Astrocyte (in vitro differentiated cells and primary cell): ENCODE measurements at regions not wholly inside any gene's neighbourhood (a gene's known extent, or its start where the extent isn't known, plus 50 kb on each side); places are given as distances from the start of the nearest gene placed in this dataset.

Experiments used
- DNase-seq: peaks from one replicate; pipeline ENCODE4 v3.0.0-alpha.2; 2010; ENCODE audit warnings: low read depth
- FAIRE-seq: peaks from 2 replicates; lab custom pipeline; 2011; peaks lifted over from hg19 to GRCh38; lab: Jason Lieb, UNC
- H2AFZ ChIP-seq: 2 replicates; pipeline ENCODE4 v1.6.0; 2012; ENCODE audit warnings: low read depth, low read length, inconsistent platforms
- H3K27ac ChIP-seq: 2 replicates; pipeline ENCODE4 v1.5.1; 2011; ENCODE audit warnings: low read depth, low read length, inconsistent platforms
- H3K27me3 ChIP-seq: 2 replicates; pipeline ENCODE4 v1.6.0; 2011; ENCODE audit warnings: low read length, inconsistent platforms; ENCODE audit not compliant: insufficient read depth
- H3K36me3 ChIP-seq: 2 replicates; pipeline ENCODE4 v1.5.1; 2011; ENCODE audit warnings: low read length, inconsistent platforms; ENCODE audit not compliant: insufficient read depth
- H3K4me1 ChIP-seq: 2 replicates; pipeline ENCODE4 v1.5.1; 2011; ENCODE audit warnings: low read length, inconsistent platforms; ENCODE audit not compliant: insufficient read depth
- H3K4me2 ChIP-seq: 2 replicates; pipeline ENCODE4 v1.6.0; 2012; ENCODE audit warnings: low read length, inconsistent platforms
- H3K4me3 ChIP-seq: 2 replicates; pipeline ENCODE4 v1.5.1; 2011; ENCODE audit warnings: low read depth, mild to moderate bottlenecking, low read length, inconsistent platforms; ENCODE audit not compliant: insufficient read depth
- H3K79me2 ChIP-seq: 2 replicates; pipeline ENCODE4 v1.6.0; 2012; ENCODE audit warnings: mild to moderate bottlenecking, low read length, inconsistent platforms; ENCODE audit not compliant: insufficient read depth
- H3K9ac ChIP-seq: 2 replicates; pipeline ENCODE4 v1.6.0; 2012; ENCODE audit warnings: mild to moderate bottlenecking, low read length, inconsistent platforms
- H3K9me3 ChIP-seq: 2 replicates; pipeline ENCODE4 v1.5.1; 2012; ENCODE audit warnings: low read depth, mild to moderate bottlenecking, low read length, inconsistent platforms; ENCODE audit not compliant: insufficient read depth
- H4K20me1 ChIP-seq: 2 replicates; pipeline ENCODE4 v1.6.0; 2012; ENCODE audit warnings: low read length, inconsistent platforms; ENCODE audit not compliant: insufficient read depth
- H3K27ac Mint-ChIP-seq: one replicate; pipeline ENCODE4 v1.8.0; 2021; ENCODE audit warnings: mild to moderate bottlenecking, mixed read lengths; ENCODE audit not compliant: unreplicated experiment
- H3K27me3 Mint-ChIP-seq: one replicate; pipeline ENCODE4 v1.8.0; 2021; ENCODE audit warnings: low read depth, mixed read lengths; ENCODE audit not compliant: unreplicated experiment
- H3K36me3 Mint-ChIP-seq: one replicate; pipeline ENCODE4 v1.8.0; 2021; ENCODE audit warnings: low read depth, mixed read lengths; ENCODE audit not compliant: unreplicated experiment
- H3K4me1 Mint-ChIP-seq: one replicate; pipeline ENCODE4 v1.8.0; 2021; ENCODE audit warnings: low read depth, mixed read lengths; ENCODE audit not compliant: unreplicated experiment
- H3K4me3 Mint-ChIP-seq: one replicate; pipeline ENCODE4 v1.8.0; 2021; ENCODE audit warnings: mild to moderate bottlenecking, moderate library complexity, mixed read lengths; ENCODE audit not compliant: unreplicated experiment
- H3K9me3 Mint-ChIP-seq: one replicate; pipeline ENCODE4 v1.8.0; 2021; ENCODE audit warnings: mild to moderate bottlenecking, mixed read lengths; ENCODE audit not compliant: unreplicated experiment
- CTCF ChIP-seq: IDR thresholded peaks from 2 replicates; pipeline ENCODE4 v1.5.1; 2011; ENCODE audit warnings: low read depth, mild to moderate bottlenecking, inconsistent platforms, low read length, moderate library complexity; ENCODE audit not compliant: insufficient read depth
- EZH2 ChIP-seq: IDR thresholded peaks from 2 replicates; pipeline ENCODE4 v1.6.1; 2012; ENCODE audit warnings: mild to moderate bottlenecking, low read length, inconsistent platforms; ENCODE audit not compliant: insufficient read depth

GRCh38 chr1:219467524-219467923 is 145.4 kb downstream of the ZC3H11B start:
- FAIRE-seq (no peak), DNase-seq (peak; percentile 25)
- Mint-ChIP-seq H3K27me3 (no peaks in the 10 kb centered on the region), H3K27ac (no peak overlapping the region), H3K9me3 (peaks cover under 1% of the 10 kb centered on the region), H3K36me3 (no peaks in the 10 kb centered on the region), H3K4me1 (peaks cover 3% of the 10 kb centered on the region), H3K4me3 (no peak overlapping the region)
- no peaks in the 10 kb centered on the region for H3K27me3 ChIP-seq
- no peak for TF ChIP-seq CTCF
- no peak for TF ChIP-seq EZH2
- H3K27ac ChIP-seq: no peak overlapping the region
- no peaks in the 10 kb centered on the region for H3K36me3 ChIP-seq
- no peaks in the 10 kb centered on the region for H3K9me3 ChIP-seq
- H2AFZ ChIP-seq: no peak overlapping the region
- H3K79me2 ChIP-seq: no peaks in the 10 kb centered on the region
- no peak overlapping the region for H3K9ac ChIP-seq
- H3K4me3 ChIP-seq: no peak overlapping the region
- H3K4me2 ChIP-seq: no peak overlapping the region
- no peaks in the 10 kb centered on the region for H3K4me1 ChIP-seq
- no peaks in the 10 kb centered on the region for H4K20me1 ChIP-seq

- Mint-ChIP-seq H3K36me3 (no peaks in the 10 kb centered on the region), H3K27me3 (no peaks in the 10 kb centered on the region), H3K27ac (no peak overlapping the region), H3K4me3 (no peak overlapping the region), H3K9me3 (peaks cover 2% of the 10 kb centered on the region), H3K4me1 (peaks cover 3% of the 10 kb centered on the region)
- H3K27ac ChIP-seq: no peak overlapping the region
- no peaks in the 10 kb centered on the region for H3K79me2 ChIP-seq
- H3K4me1 ChIP-seq: no peaks in the 10 kb centered on the region
- no peak overlapping the region for H3K4me3 ChIP-seq
- H3K4me2 ChIP-seq: no peak overlapping the region
- no peaks in the 10 kb centered on the region for H3K9me3 ChIP-seq
- H3K9ac ChIP-seq: no peak overlapping the region
- DNase-seq (no peak), FAIRE-seq (no peak)
- H4K20me1 ChIP-seq: no peaks in the 10 kb centered on the region
- no peaks in the 10 kb centered on the region for H3K36me3 ChIP-seq
- no peaks in the 10 kb centered on the region for H3K27me3 ChIP-seq
- no peak overlapping the region for H2AFZ ChIP-seq
- TF ChIP-seq CTCF (no peak), EZH2 (no peak)
Observed at GRCh38 chr1:219466766-219467165, 146.1 kb downstream of the ZC3H11B start.

GRCh38 chr1:219465212-219466093 is 147.5 kb downstream of the ZC3H11B start:
- no peak overlapping the region for H3K4me2 ChIP-seq
- no peak overlapping the region for H3K27ac Mint-ChIP-seq
- peak; percentile 27 for DNase-seq
- H3K79me2 ChIP-seq: no peaks in the 10 kb centered on the region
- no peak for TF ChIP-seq EZH2
- no peak for TF ChIP-seq CTCF
- no peak for FAIRE-seq
- H3K4me1 ChIP-seq: no peaks in the 10 kb centered on the region
- no peaks in the 10 kb centered on the region for H3K27me3 ChIP-seq
- no peak overlapping the region for H3K4me3 ChIP-seq
- H3K36me3 Mint-ChIP-seq: no peaks in the 10 kb centered on the region
- peaks cover 3% of the 10 kb centered on the region for H3K4me1 Mint-ChIP-seq
- H3K36me3 ChIP-seq: no peaks in the 10 kb centered on the region
- peaks cover 2% of the 10 kb centered on the region for H3K9me3 Mint-ChIP-seq
- H3K27me3 Mint-ChIP-seq: no peaks in the 10 kb centered on the region
- H3K4me3 Mint-ChIP-seq: no peak overlapping the region
- H3K9ac ChIP-seq: no peak overlapping the region
- no peaks in the 10 kb centered on the region for H4K20me1 ChIP-seq
- no peak overlapping the region for H3K27ac ChIP-seq
- H3K9me3 ChIP-seq: no peaks in the 10 kb centered on the region
- no peak overlapping the region for H2AFZ ChIP-seq
